Right lobe of liver (tissue), 4 donors: ENCODE measurements at regions not wholly inside any gene's neighbourhood (a gene's known extent, or its start where the extent isn't known, plus 50 kb on each side); places are given as distances from the start of the nearest gene placed in this dataset.

Source experiments
- CTCF ChIP-seq, 4 donors: fragments of 200-600 bp in 3 of 4; fragments of 450-650 bp in 1 of 4; IDR thresholded peaks; one replicate each; pipeline versions ENCODE4 v1.5.1 to v1.8.0; 2016 to 2022; ENCODE audit warnings: antibody characterized with exemption in 4 of 4, mild to moderate bottlenecking in 2 of 4
- POLR2A ChIP-seq: fragments of 450-650 bp; IDR thresholded peaks from one replicate; pipeline ENCODE4 v1.6.1; 2017; ENCODE audit warnings: antibody characterized with exemption, mild to moderate bottlenecking
- donor health status: DM: no; HTN: no; CAD: no.
- donor health status: DM: no; HTN: no; CAD: no.
- donor health status: DM: no; HTN: yes; CAD: no.

- TF ChIP-seq CTCF (IDR thresholded peaks at IDR 0.05) (no peak), POLR2A (no peak)
Measured at GRCh38 chr2:164187121-164187520, 434.2 kb downstream of the GRB14 start.
